Astrocyte (in vitro differentiated cells and primary cell): ENCODE measurements at regions not wholly inside any gene's neighbourhood (a gene's known extent, or its start where the extent isn't known, plus 50 kb on each side); places are given as distances from the start of the nearest gene placed in this dataset.
"Not testable (repeated sequence)": the region's sequence is repeated elsewhere in the genome, so short reads cannot be mapped to it uniquely, and the experiment has no call there.

Experiments used
- DNase-seq: peaks from one replicate; pipeline ENCODE4 v3.0.0-alpha.2; 2010; ENCODE audit warnings: low read depth
- FAIRE-seq: peaks from 2 replicates; lab custom pipeline; 2011; peaks lifted over from hg19 to GRCh38; lab: Jason Lieb, UNC
- H2AFZ ChIP-seq: 2 replicates; pipeline ENCODE4 v1.6.0; 2012; ENCODE audit warnings: low read depth, low read length, inconsistent platforms
- H3K27ac ChIP-seq: 2 replicates; pipeline ENCODE4 v1.5.1; 2011; ENCODE audit warnings: low read depth, low read length, inconsistent platforms
- H3K27me3 ChIP-seq: 2 replicates; pipeline ENCODE4 v1.6.0; 2011; ENCODE audit warnings: low read length, inconsistent platforms; ENCODE audit not compliant: insufficient read depth
- H3K36me3 ChIP-seq: 2 replicates; pipeline ENCODE4 v1.5.1; 2011; ENCODE audit warnings: low read length, inconsistent platforms; ENCODE audit not compliant: insufficient read depth
- H3K4me1 ChIP-seq: 2 replicates; pipeline ENCODE4 v1.5.1; 2011; ENCODE audit warnings: low read length, inconsistent platforms; ENCODE audit not compliant: insufficient read depth
- H3K4me2 ChIP-seq: 2 replicates; pipeline ENCODE4 v1.6.0; 2012; ENCODE audit warnings: low read length, inconsistent platforms
- H3K4me3 ChIP-seq: 2 replicates; pipeline ENCODE4 v1.5.1; 2011; ENCODE audit warnings: low read depth, mild to moderate bottlenecking, low read length, inconsistent platforms; ENCODE audit not compliant: insufficient read depth
- H3K79me2 ChIP-seq: 2 replicates; pipeline ENCODE4 v1.6.0; 2012; ENCODE audit warnings: mild to moderate bottlenecking, low read length, inconsistent platforms; ENCODE audit not compliant: insufficient read depth
- H3K9ac ChIP-seq: 2 replicates; pipeline ENCODE4 v1.6.0; 2012; ENCODE audit warnings: mild to moderate bottlenecking, low read length, inconsistent platforms
- H3K9me3 ChIP-seq: 2 replicates; pipeline ENCODE4 v1.5.1; 2012; ENCODE audit warnings: low read depth, mild to moderate bottlenecking, low read length, inconsistent platforms; ENCODE audit not compliant: insufficient read depth
- H4K20me1 ChIP-seq: 2 replicates; pipeline ENCODE4 v1.6.0; 2012; ENCODE audit warnings: low read length, inconsistent platforms; ENCODE audit not compliant: insufficient read depth
- H3K27ac Mint-ChIP-seq: one replicate; pipeline ENCODE4 v1.8.0; 2021; ENCODE audit warnings: mild to moderate bottlenecking, mixed read lengths; ENCODE audit not compliant: unreplicated experiment
- H3K27me3 Mint-ChIP-seq: one replicate; pipeline ENCODE4 v1.8.0; 2021; ENCODE audit warnings: low read depth, mixed read lengths; ENCODE audit not compliant: unreplicated experiment
- H3K36me3 Mint-ChIP-seq: one replicate; pipeline ENCODE4 v1.8.0; 2021; ENCODE audit warnings: low read depth, mixed read lengths; ENCODE audit not compliant: unreplicated experiment
- H3K4me1 Mint-ChIP-seq: one replicate; pipeline ENCODE4 v1.8.0; 2021; ENCODE audit warnings: low read depth, mixed read lengths; ENCODE audit not compliant: unreplicated experiment
- H3K4me3 Mint-ChIP-seq: one replicate; pipeline ENCODE4 v1.8.0; 2021; ENCODE audit warnings: mild to moderate bottlenecking, moderate library complexity, mixed read lengths; ENCODE audit not compliant: unreplicated experiment
- H3K9me3 Mint-ChIP-seq: one replicate; pipeline ENCODE4 v1.8.0; 2021; ENCODE audit warnings: mild to moderate bottlenecking, mixed read lengths; ENCODE audit not compliant: unreplicated experiment
- EZH2 ChIP-seq: IDR thresholded peaks from 2 replicates; pipeline ENCODE4 v1.6.1; 2012; ENCODE audit warnings: mild to moderate bottlenecking, low read length, inconsistent platforms; ENCODE audit not compliant: insufficient read depth
- TF ChIP-seq, protein P1 (sequence below): IDR thresholded peaks from 2 replicates; pipeline ENCODE4 v1.5.1; 2011; ENCODE audit warnings: low read depth, mild to moderate bottlenecking, inconsistent platforms, low read length, moderate library complexity; ENCODE audit not compliant: insufficient read depth

DNA sequence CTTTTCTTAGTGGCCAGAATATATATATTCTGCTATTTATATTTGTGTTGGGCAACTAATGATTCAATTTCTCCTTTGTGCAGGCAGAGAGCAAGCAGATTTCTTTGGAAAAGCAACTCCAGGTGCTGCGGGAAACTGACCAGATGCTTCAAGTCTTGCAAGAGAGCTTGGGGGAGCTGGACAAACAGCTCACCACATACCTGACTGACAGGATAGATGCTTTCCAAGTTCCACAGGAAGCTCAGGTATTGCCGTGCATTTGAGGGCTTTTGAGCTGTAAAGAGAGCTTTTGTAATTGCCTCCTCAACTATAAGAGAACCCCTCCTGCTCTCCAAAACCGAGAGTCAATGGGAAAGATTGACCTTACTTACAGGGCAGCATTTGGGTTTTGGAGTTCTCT is 203.5 kb downstream of the UTRN start:
- no peaks in the 10 kb centered on the region for H3K4me1 Mint-ChIP-seq
- Histone ChIP-seq H3K4me1 (no peaks in the 10 kb centered on the region), H3K27me3 (no peaks in the 10 kb centered on the region), H3K9ac (no peak overlapping the region), H4K20me1 (no peaks in the 10 kb centered on the region), H3K4me2 (no peak overlapping the region), H3K4me3 (no peak overlapping the region), H3K9me3 (no peaks in the 10 kb centered on the region), H3K27ac (no peak overlapping the region), H3K79me2 (no peaks in the 10 kb centered on the region), H3K36me3 (peaks cover 27% of the 10 kb centered on the region), H2AFZ (no peak overlapping the region)
- no peak overlapping the region for H3K27ac Mint-ChIP-seq
- no peaks in the 10 kb centered on the region for H3K27me3 Mint-ChIP-seq
- TF ChIP-seq EZH2: no peak
- TF ChIP-seq, protein P1, sequence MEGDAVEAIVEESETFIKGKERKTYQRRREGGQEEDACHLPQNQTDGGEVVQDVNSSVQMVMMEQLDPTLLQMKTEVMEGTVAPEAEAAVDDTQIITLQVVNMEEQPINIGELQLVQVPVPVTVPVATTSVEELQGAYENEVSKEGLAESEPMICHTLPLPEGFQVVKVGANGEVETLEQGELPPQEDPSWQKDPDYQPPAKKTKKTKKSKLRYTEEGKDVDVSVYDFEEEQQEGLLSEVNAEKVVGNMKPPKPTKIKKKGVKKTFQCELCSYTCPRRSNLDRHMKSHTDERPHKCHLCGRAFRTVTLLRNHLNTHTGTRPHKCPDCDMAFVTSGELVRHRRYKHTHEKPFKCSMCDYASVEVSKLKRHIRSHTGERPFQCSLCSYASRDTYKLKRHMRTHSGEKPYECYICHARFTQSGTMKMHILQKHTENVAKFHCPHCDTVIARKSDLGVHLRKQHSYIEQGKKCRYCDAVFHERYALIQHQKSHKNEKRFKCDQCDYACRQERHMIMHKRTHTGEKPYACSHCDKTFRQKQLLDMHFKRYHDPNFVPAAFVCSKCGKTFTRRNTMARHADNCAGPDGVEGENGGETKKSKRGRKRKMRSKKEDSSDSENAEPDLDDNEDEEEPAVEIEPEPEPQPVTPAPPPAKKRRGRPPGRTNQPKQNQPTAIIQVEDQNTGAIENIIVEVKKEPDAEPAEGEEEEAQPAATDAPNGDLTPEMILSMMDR: no peak
- no peak overlapping the region for H3K4me3 Mint-ChIP-seq
- no peak for DNase-seq
- H3K36me3 Mint-ChIP-seq: peaks cover 3% of the 10 kb centered on the region
- no peaks in the 10 kb centered on the region for H3K9me3 Mint-ChIP-seq
- no peak for FAIRE-seq

DNA sequence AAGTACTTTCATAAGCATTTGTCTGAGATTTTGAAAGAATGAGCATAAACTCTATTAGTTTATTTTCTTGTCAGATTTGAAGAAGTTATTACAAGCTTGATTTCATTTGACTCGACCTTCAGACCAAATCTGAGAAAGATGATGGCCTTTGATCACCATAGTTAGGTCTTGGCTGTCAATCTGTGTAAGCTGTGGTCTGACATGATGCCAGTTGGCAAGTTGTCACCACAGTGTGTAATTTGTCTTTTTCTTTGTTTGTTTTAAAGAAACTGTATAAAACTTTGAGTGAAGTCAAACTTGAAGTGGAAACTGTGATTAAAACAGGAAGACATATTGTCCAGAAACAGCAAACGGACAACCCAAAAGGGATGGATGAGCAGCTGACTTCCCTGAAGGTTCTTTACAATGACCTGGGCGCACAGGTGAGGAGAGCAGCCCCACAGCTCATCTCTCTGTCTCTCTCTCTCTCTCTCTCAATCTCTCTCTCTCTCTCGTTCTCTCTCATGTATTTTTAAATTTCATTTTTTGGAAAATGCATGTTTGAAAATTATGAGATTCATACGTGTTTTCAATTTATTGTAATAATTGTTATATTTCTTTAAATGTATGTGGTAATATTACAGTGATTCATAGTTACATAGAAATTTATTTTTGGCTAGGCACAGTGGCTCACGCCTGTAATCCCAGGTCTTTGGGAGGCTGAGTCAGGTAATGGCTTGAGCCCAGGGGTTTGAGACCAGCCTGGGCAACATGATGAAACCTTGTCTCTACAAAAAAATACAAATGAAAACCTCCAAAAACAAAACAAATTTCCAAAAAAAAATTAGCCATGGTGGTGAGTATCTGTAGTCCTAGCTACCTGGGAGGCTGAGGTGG is 208.1 kb downstream of the UTRN start:
- Histone ChIP-seq H3K27me3 (no peaks in the 10 kb centered on the region), H3K4me3 (no peak overlapping the region), H3K79me2 (no peaks in the 10 kb centered on the region), H4K20me1 (no peaks in the 10 kb centered on the region), H2AFZ (no peak overlapping the region), H3K9ac (no peak overlapping the region), H3K4me1 (no peaks in the 10 kb centered on the region), H3K9me3 (no peaks in the 10 kb centered on the region), H3K36me3 (peaks cover 24% of the 10 kb centered on the region), H3K27ac (no peak overlapping the region), H3K4me2 (no peak overlapping the region)
- Mint-ChIP-seq H3K4me1 (no peaks in the 10 kb centered on the region), H3K27ac (no peak overlapping the region), H3K36me3 (peaks cover 10% of the 10 kb centered on the region), H3K4me3 (no peak overlapping the region), H3K9me3 (no peaks in the 10 kb centered on the region), H3K27me3 (no peaks in the 10 kb centered on the region)
- no peak for TF ChIP-seq EZH2
- TF ChIP-seq, protein P1: no peak
- DNase-seq: peak; percentile 20
- no peak for FAIRE-seq

DNA sequence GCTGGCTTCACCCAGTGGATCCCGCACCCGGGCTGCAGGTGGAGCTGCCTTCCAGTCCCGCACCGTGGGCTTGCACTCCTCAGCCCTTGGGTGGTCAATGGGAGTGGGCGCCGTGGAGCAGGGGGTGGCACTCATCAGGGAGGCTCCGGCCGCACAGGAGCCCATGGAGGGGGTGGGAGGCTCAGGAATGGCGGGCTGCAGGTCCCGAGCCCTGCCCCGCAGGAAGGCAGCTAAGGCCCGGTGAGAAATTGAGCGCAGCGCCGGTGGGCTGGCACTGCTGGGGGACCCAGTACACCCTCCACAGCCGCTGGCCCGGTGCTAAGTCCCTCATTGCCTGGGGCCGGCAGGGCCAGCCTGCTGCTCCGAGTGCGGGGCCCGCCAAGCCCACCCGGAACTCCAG is 209.9 kb downstream of the UTRN start:
- not testable (repeated sequence) for H3K4me2 ChIP-seq, H3K27me3 Mint-ChIP-seq, H3K79me2 ChIP-seq, H3K27ac Mint-ChIP-seq, H3K9ac ChIP-seq, H3K9me3 ChIP-seq, H3K27ac ChIP-seq, H3K4me3 Mint-ChIP-seq, H4K20me1 ChIP-seq, H3K4me1 ChIP-seq, FAIRE-seq, H2AFZ ChIP-seq, H3K9me3 Mint-ChIP-seq, H3K4me3 ChIP-seq, DNase-seq, H3K27me3 ChIP-seq, H3K4me1 Mint-ChIP-seq
- peaks cover 25% of the 10 kb centered on the region for H3K36me3 ChIP-seq
- peaks cover 13% of the 10 kb centered on the region for H3K36me3 Mint-ChIP-seq
